HepG2 (cell line): ENCODE measurements at regions not wholly inside any gene's neighbourhood (a gene's known extent, or its start where the extent isn't known, plus 50 kb on each side); places are given as distances from the start of the nearest gene placed in this dataset.

ENCODE experiments used
- ATAC-seq: fragments of 200-7000 bp; cut with Tn5 transposase; 3 replicates; pipeline ENCODE4 v1.9.1; 2020; ENCODE audit warnings: mild to moderate bottlenecking, moderate library complexity
- BruUV-seq: library from RNA; stranded (reverse); fragments of 400-500 nt; replicated peaks from 2 replicates; lab custom pipeline; 2021; lab: Mats Ljungman, UMichigan
- CTCF ChIA-PET: fragments of 300-600 bp; formaldehyde crosslinking; extraction: SDS; loops from one replicate; lab custom pipeline; 2021; ENCODE audit warnings: low total read pairs, inconsistent platforms, low intra/inter-chr PET ratio; lab: Yijun Ruan, JAX
- POLR2A ChIA-PET: fragments of 350-600 bp; sonication (Branson Sonifier 250); formaldehyde crosslinking; loops from one replicate; lab custom pipeline; 2020; ENCODE audit warnings: antibody characterized with exemption, inconsistent platforms; lab: Yijun Ruan, JAX
- DNase-seq: peaks from one replicate; pipeline ENCODE4 v3.0.0-alpha.2; 2015; ENCODE audit warnings: low spot score
- FAIRE-seq: peaks from 3 replicates; lab custom pipeline; 2011; peaks lifted over from hg19 to GRCh38; lab: Jason Lieb, UNC
- H2AFZ ChIP-seq: one replicate; pipeline ENCODE4 v1.6.1; 2011; ENCODE audit warnings: low read length, inconsistent platforms
- H3K27ac ChIP-seq: fragments of 300-600 bp; 3 replicates; pipeline ENCODE4 v1.8.0; 2011; ENCODE audit warnings: mixed run types, mild to moderate bottlenecking, mixed read lengths, low read length, inconsistent platforms; ENCODE audit not compliant: insufficient read depth; ENCODE audit errors: extremely low read length
- H3K27me3 ChIP-seq, 2 experiments: fragments of 200-600 bp in 1 of 2; 2 replicates in 1 of 2; 3 replicates in 1 of 2; pipeline versions ENCODE4 v1.6.0 to v1.8.0; 2011; ENCODE audit warnings: low read length in 2 of 2, mild to moderate bottlenecking in 2 of 2, moderate library complexity in 2 of 2, inconsistent platforms in 1 of 2; ENCODE audit not compliant: insufficient read depth in 2 of 2, control insufficient read depth in 1 of 2
- H3K36me3 ChIP-seq, 2 experiments: fragments of 200-600 bp in 1 of 2; replicated peaks in 1 of 2; 2 replicates in 1 of 2; 3 replicates in 1 of 2; pipeline versions ENCODE4 v1.5.1 to v1.8.0; 2011; ENCODE audit warnings: low read length in 2 of 2, inconsistent platforms in 1 of 2; ENCODE audit not compliant: insufficient read depth in 2 of 2, control insufficient read depth in 1 of 2
- H3K4me1 ChIP-seq: 2 replicates; pipeline ENCODE4 v1.5.1; 2012; ENCODE audit warnings: low read length, inconsistent platforms; ENCODE audit not compliant: insufficient read depth
- H3K4me2 ChIP-seq: 2 replicates; pipeline ENCODE4 v1.6.0; 2011; ENCODE audit warnings: low read depth, low read length, inconsistent platforms
- H3K4me3 ChIP-seq, 3 experiments: fragments of 200-600 bp in 1 of 3; sonication (generic), shearing (Covaris generic) in 1 of 3; replicated peaks in 1 of 3; 2 replicates each; pipeline ENCODE4 v1.5.1; 2011 to 2016; ENCODE audit warnings: low read length in 3 of 3, inconsistent platforms in 2 of 3, low read depth in 2 of 3, mild to moderate bottlenecking in 2 of 3, control low read depth in 1 of 3, mixed read lengths in 1 of 3; ENCODE audit not compliant: insufficient read depth in 1 of 3
- H3K79me2 ChIP-seq: one replicate; pipeline ENCODE4 v1.6.1; 2011; ENCODE audit warnings: low read length, inconsistent platforms; ENCODE audit not compliant: insufficient read depth
- H3K9ac ChIP-seq: 2 replicates; pipeline ENCODE4 v1.6.0; 2011; ENCODE audit warnings: mild to moderate bottlenecking, low read depth, low read length, inconsistent platforms; ENCODE audit not compliant: insufficient read depth
- H3K9me3 ChIP-seq: 2 replicates; pipeline ENCODE4 v1.5.1; 2012; ENCODE audit warnings: mild to moderate bottlenecking, low read length
- H4K20me1 ChIP-seq: 2 replicates; pipeline ENCODE4 v1.6.0; 2011; ENCODE audit warnings: inconsistent platforms, mild to moderate bottlenecking, low read length, moderate library complexity; ENCODE audit not compliant: insufficient read depth
- CREBL2 ChIP-seq: sonication (generic); formaldehyde crosslinking; IDR thresholded peaks from 2 replicates; pipeline ENCODE4 v1.8.1; 2023; ENCODE audit warnings: missing genetic modification reagents, mild to moderate bottlenecking, borderline replicate concordance
- DPF2 ChIP-seq: sonication (generic); formaldehyde crosslinking; IDR thresholded peaks from 2 replicates; pipeline ENCODE4 v1.4.0; 2020; ENCODE audit warnings: mild to moderate bottlenecking, low read depth, missing genetic modification reagents, borderline replicate concordance
- NFE2L1 ChIP-seq: sonication (generic); formaldehyde crosslinking; IDR thresholded peaks from 2 replicates; pipeline ENCODE4 v1.4.0; 2020; ENCODE audit warnings: missing genetic modification reagents, mild to moderate bottlenecking, borderline replicate concordance
- PHF20 ChIP-seq: sonication (generic); formaldehyde crosslinking; IDR thresholded peaks from 2 replicates; pipeline ENCODE4 v1.5.0; 2020; ENCODE audit warnings: mild to moderate bottlenecking, missing genetic modification reagents
- POLR2G ChIP-seq: fragments of 200-400 bp; formaldehyde crosslinking; IDR thresholded peaks from 2 replicates; pipeline ENCODE4 v1.6.1; 2018; ENCODE audit warnings: mild to moderate bottlenecking, low read depth, low read length, moderate library complexity
- SNAPC4 ChIP-seq: sonication (generic); formaldehyde crosslinking; IDR thresholded peaks from 2 replicates; pipeline ENCODE4 v1.4.0; 2020; ENCODE audit warnings: mild to moderate bottlenecking, missing genetic modification reagents
- ZNF20 ChIP-seq: sonication (generic); formaldehyde crosslinking; IDR thresholded peaks from 2 replicates; pipeline ENCODE4 v1.4.0; 2020; ENCODE audit warnings: mild to moderate bottlenecking, moderate library complexity, missing genetic modification reagents
- ZNF354B ChIP-seq: sonication (generic); formaldehyde crosslinking; IDR thresholded peaks from 2 replicates; pipeline ENCODE4 v1.8.0; 2022; ENCODE audit warnings: mild to moderate bottlenecking, missing genetic modification reagents
- ZNF75D ChIP-seq: sonication (generic); formaldehyde crosslinking; IDR thresholded peaks from 2 replicates; pipeline ENCODE4 v1.8.1; 2023; ENCODE audit warnings: missing genetic modification reagents, mild to moderate bottlenecking, borderline replicate concordance
- WGBS: methylation state at CpG from one replicate; pipeline ENCODE4 v1.1.6; 2017; ENCODE audit warnings: low lambda C conversion rate; 5-methylcytosine and 5-hydroxymethylcytosine counted together
- in situ Hi-C: cut with HindIII; loops from 2 replicates; pipeline ENCODE4 v1.10.0; 2017; ENCODE audit warnings: low pct_unique_long_range_greater_than_20kb; ENCODE audit not compliant: extremely low pct_ligation_motif_present
- intact Hi-C: fragments of 100-400 bp; cut with micrococcal nuclease; formaldehyde crosslinking; loops from one replicate; pipeline ENCODE4 v1.10.0; 2022; ENCODE audit not compliant: unreplicated experiment

- TF ChIP-seq SNAPC4 (CRISPR knock-in tag) (no peak), NFE2L1 (CRISPR knock-in tag) (no peak), ZNF20 (CRISPR knock-in tag) (no peak), POLR2G (no peak), PHF20 (CRISPR knock-in tag) (no peak), ZNF75D (CRISPR knock-in tag) (no peak)
Measured at GRCh38 chr11:128390246-128390645, 197.1 kb downstream of the ETS1 start (continued).

GRCh38 chr11:128389461-128389976, 197.8 kb downstream of the ETS1 start:
- no peak for ATAC-seq
- H3K79me2 ChIP-seq = no peaks in the 10 kb centered on the region
- no peaks in the 10 kb centered on the region; a peak in 1 of 5 replicates for H3K27me3 ChIP-seq
- no peak for TF ChIP-seq DPF2 (CRISPR knock-in tag)
- no peak for TF ChIP-seq CREBL2 (CRISPR knock-in tag)
- TF ChIP-seq ZNF354B = no peak
- intact Hi-C loops (no loop called here), in situ Hi-C loops (no loop called here)
- no peak for FAIRE-seq
- no peaks in the 10 kb centered on the region for H3K4me1 ChIP-seq
- H3K27ac ChIP-seq = no peak overlapping the region
- ChIA-PET POLR2A (no interaction called here), CTCF (no interaction called here)
- H4K20me1 ChIP-seq = no peaks in the 10 kb centered on the region
- no peak overlapping the region for H3K4me2 ChIP-seq
- BruUV-seq = no TSS peak
- H3K4me3 ChIP-seq = no peak overlapping the region
- H3K36me3 ChIP-seq = no peaks in the 10 kb centered on the region
- H3K9ac ChIP-seq = no peak overlapping the region
- H2AFZ ChIP-seq = no peak overlapping the region
- no peak for DNase-seq
- no peaks in the 10 kb centered on the region for H3K9me3 ChIP-seq
- 42% methylated on average over 7 of the region's 7 CpGs for WGBS
